Stomach (tissue), 4 donors: ENCODE measurements at regions not wholly inside any gene's neighbourhood (a gene's known extent, or its start where the extent isn't known, plus 50 kb on each side); places are given as distances from the start of the nearest gene placed in this dataset.

Experiments
- CTCF ChIP-seq, 7 experiments: fragments of 450-650 bp in 4 of 7; fragments of 200-600 bp in 3 of 7; sonication (generic) in 3 of 7; IDR thresholded peaks; one replicate each; pipeline ENCODE4 v1.5.1; 2016 to 2019; ENCODE audit warnings: antibody characterized with exemption in 7 of 7, control low read depth in 2 of 7, mild to moderate bottlenecking in 1 of 7
- POLR2A ChIP-seq, 4 donors: fragments of 450-650 bp; IDR thresholded peaks; one replicate each; pipeline ENCODE4 v1.6.1; 2016; ENCODE audit warnings: antibody characterized with exemption in 4 of 4, control low read depth in 2 of 4, mild to moderate bottlenecking in 1 of 4, moderate library complexity in 1 of 4
- POLR2AphosphoS5 ChIP-seq, 3 donors: sonication (generic); formaldehyde crosslinking; IDR thresholded peaks; one replicate each; pipeline ENCODE4 v1.6.1; 2016; ENCODE audit warnings: antibody characterized with exemption in 3 of 3

- no peak for TF ChIP-seq POLR2AphosphoS5 (IDR thresholded peaks at IDR 0.05)
- TF ChIP-seq CTCF (IDR thresholded peaks at IDR 0.05), result no peak
- no peak for TF ChIP-seq POLR2A (IDR thresholded peaks at IDR 0.05)
Observed at GRCh38 chrX:150219374-150220185, 143.5 kb upstream of the MAMLD1 start.
